CD14-positive monocyte (primary cell): ENCODE measurements at regions not wholly inside any gene's neighbourhood (a gene's known extent, or its start where the extent isn't known, plus 50 kb on each side); places are given as distances from the start of the nearest gene placed in this dataset.
"Not testable (repeated sequence)": the region's sequence is repeated elsewhere in the genome, so short reads cannot be mapped to it uniquely, and the experiment has no call there.

Experiments used
- DNase-seq, 3 donors: peaks; one replicate each; pipeline ENCODE4 v3.0.0-alpha.2; 2011 to 2022
- H2AFZ ChIP-seq: 2 replicates; pipeline ENCODE4 v1.6.0; 2012; ENCODE audit warnings: mild to moderate bottlenecking, low read depth, low read length, inconsistent platforms; ENCODE audit not compliant: insufficient read depth, poor library complexity, severe bottlenecking
- H3K27ac ChIP-seq, 2 donors: 1 replicate in 1 of 2; 2 replicates in 1 of 2; pipeline ENCODE4 v1.5.1; 2012 to 2013; ENCODE audit warnings: low read length in 2 of 2, control low read depth in 1 of 2, inconsistent platforms in 1 of 2, low read depth in 1 of 2, mild to moderate bottlenecking in 1 of 2
- H3K27me3 ChIP-seq, 2 donors: one replicate each; pipeline versions ENCODE4 v1.6.0 to v1.6.1; 2011 to 2013; ENCODE audit warnings: low read length in 2 of 2; ENCODE audit not compliant: control insufficient read depth in 2 of 2, insufficient read depth in 2 of 2
- H3K36me3 ChIP-seq, 2 donors: replicated peaks in 1 of 2; 1 replicate in 1 of 2; 2 replicates in 1 of 2; pipeline versions ENCODE4 v1.5.1 to v1.6.1; 2012 to 2013; ENCODE audit warnings: low read length in 2 of 2, control low read depth in 1 of 2, inconsistent platforms in 1 of 2, mild to moderate bottlenecking in 1 of 2; ENCODE audit not compliant: insufficient read depth in 2 of 2, control insufficient read depth in 1 of 2
- H3K4me1 ChIP-seq, 2 donors: 1 replicate in 1 of 2; 2 replicates in 1 of 2; pipeline versions ENCODE4 v1.5.1 to v1.6.1; 2012 to 2013; ENCODE audit warnings: low read length in 2 of 2, control low read depth in 1 of 2, inconsistent platforms in 1 of 2, mild to moderate bottlenecking in 1 of 2, moderate library complexity in 1 of 2; ENCODE audit not compliant: insufficient read depth in 2 of 2, control insufficient read depth in 1 of 2
- H3K4me2 ChIP-seq: replicated peaks from 2 replicates; pipeline ENCODE3; 2012; ENCODE audit warnings: low read length, moderate library complexity, mild to moderate bottlenecking; ENCODE audit not compliant: poor library complexity, severe bottlenecking; ENCODE audit errors: extremely low read depth
- H3K4me3 ChIP-seq, 3 experiments: fragments of 200-600 bp in 1 of 3; sonication (generic) in 1 of 3; replicated peaks in 1 of 3; 1 replicate in 2 of 3; 2 replicates in 1 of 3; pipeline ENCODE4 v1.5.1; 2011 to 2013; ENCODE audit warnings: low read length in 3 of 3, mild to moderate bottlenecking in 3 of 3, control low read depth in 2 of 3, low read depth in 2 of 3, inconsistent platforms in 1 of 3, moderate library complexity in 1 of 3
- H3K79me2 ChIP-seq: 2 replicates; pipeline ENCODE4 v1.6.0; 2012; ENCODE audit warnings: mild to moderate bottlenecking, control low read depth, inconsistent platforms, low read length, moderate library complexity; ENCODE audit not compliant: insufficient read depth
- H3K9ac ChIP-seq: 2 replicates; pipeline ENCODE4 v1.6.0; 2017; ENCODE audit warnings: low read length, mild to moderate bottlenecking; ENCODE audit not compliant: insufficient read depth, poor library complexity, severe bottlenecking
- H3K9me3 ChIP-seq, 2 donors: replicated peaks in 1 of 2; 1 replicate in 1 of 2; 2 replicates in 1 of 2; pipeline versions ENCODE4 v1.5.1 to v1.6.1; 2012 to 2013; ENCODE audit warnings: low read length in 2 of 2, control low read depth in 1 of 2; ENCODE audit not compliant: control insufficient read depth in 1 of 2, insufficient read depth in 1 of 2
- H4K20me1 ChIP-seq: 2 replicates; pipeline ENCODE4 v1.6.0; 2012; ENCODE audit warnings: mild to moderate bottlenecking, low read length, control low read depth, moderate library complexity; ENCODE audit not compliant: insufficient read depth
- H3K27ac Mint-ChIP-seq, 7 donors: one replicate each; pipeline ENCODE4 v1.8.0; 2020; ENCODE audit warnings: mild to moderate bottlenecking in 7 of 7, mixed read lengths in 7 of 7, moderate library complexity in 6 of 7, inconsistent platforms in 2 of 7
- H3K27me3 Mint-ChIP-seq, 3 donors: one replicate each; pipeline ENCODE4 v1.8.0; 2021 to 2022; ENCODE audit warnings: low read depth in 3 of 3, mild to moderate bottlenecking in 3 of 3, mixed read lengths in 3 of 3, moderate library complexity in 3 of 3, inconsistent platforms in 1 of 3
- H3K36me3 Mint-ChIP-seq, 2 donors: one replicate each; pipeline ENCODE4 v1.8.0; 2020; ENCODE audit warnings: mixed read lengths in 2 of 2, inconsistent platforms in 1 of 2, mild to moderate bottlenecking in 1 of 2
- H3K4me1 Mint-ChIP-seq: one replicate; pipeline ENCODE4 v1.8.0; 2020; ENCODE audit warnings: mild to moderate bottlenecking, mixed read lengths
- H3K4me3 Mint-ChIP-seq, 2 donors: one replicate each; pipeline ENCODE4 v1.8.0; 2020; ENCODE audit warnings: mild to moderate bottlenecking in 2 of 2, mixed read lengths in 2 of 2, moderate library complexity in 1 of 2
- H3K9me3 Mint-ChIP-seq, 7 donors: one replicate each; pipeline ENCODE4 v1.8.0; 2020 to 2022; ENCODE audit warnings: mixed read lengths in 7 of 7, mild to moderate bottlenecking in 6 of 7, moderate library complexity in 6 of 7, inconsistent platforms in 2 of 7
- CTCF ChIP-seq: fragments of 200-600 bp; IDR thresholded peaks from one replicate; pipeline ENCODE4 v1.8.0; 2022; ENCODE audit warnings: antibody characterized with exemption, mild to moderate bottlenecking
- WGBS: methylation state at CpG from one replicate; pipeline ENCODE4 v1.1.5; 2013; ENCODE audit warnings: missing lambda C conversion rate; ENCODE audit not compliant: insufficient coverage; 5-methylcytosine and 5-hydroxymethylcytosine counted together
- intact Hi-C, 2 donors: fragments of 100-400 bp; cut with micrococcal nuclease; formaldehyde crosslinking; loops; one replicate each; pipeline versions ENCODE4 v1.15.0 to v1.15.1; 2023

GRCh38 chr14:71165121-71166031 is 258.1 kb downstream of the PCNX1 start:
- peaks cover 0 to 22% (median 3%) of the 10 kb centered on the region in 3 donors for H3K27me3 Mint-ChIP-seq
- no peak for DNase-seq
- peak overlapping the region; percentile 62 to 71 for H3K4me3 Mint-ChIP-seq
- H3K9ac ChIP-seq: peak overlapping the region; percentile 18
- peak overlapping the region in 1 of 7 donors; percentile 43 for H3K27ac Mint-ChIP-seq
- peaks cover 27 to 33% of the 10 kb centered on the region in 2 donors for H3K4me1 ChIP-seq
- WGBS: 20% methylated on average over 2 of the region's 15 CpGs
- no peak overlapping the region for H3K27ac ChIP-seq
- H3K9me3 Mint-ChIP-seq: peaks cover 3 to 11% (median 7%) of the 10 kb centered on the region in 7 donors
- H3K4me1 Mint-ChIP-seq: peaks cover 49% of the 10 kb centered on the region
- intact Hi-C loops: no loop called here
- no peaks in the 10 kb centered on the region for H3K36me3 ChIP-seq
- H4K20me1 ChIP-seq: no peaks in the 10 kb centered on the region
- H3K9me3 ChIP-seq: no peaks in the 10 kb centered on the region
- H3K4me2 ChIP-seq: peak overlapping the region; percentile 31
- TF ChIP-seq CTCF: no peak
- H3K4me3 ChIP-seq: peak overlapping the region in 1 of 3 experiments; percentile 18
- no peaks in the 10 kb centered on the region for H3K27me3 ChIP-seq
- H3K36me3 Mint-ChIP-seq: no peaks in the 10 kb centered on the region
- peak overlapping the region; percentile 54 for H2AFZ ChIP-seq
- no peaks in the 10 kb centered on the region for H3K79me2 ChIP-seq

GRCh38 chr14:71166180-71166837 is 259.1 kb downstream of the PCNX1 start:
- peak overlapping the region; percentile 54 for H2AFZ ChIP-seq
- no peak for DNase-seq
- H3K4me1 Mint-ChIP-seq: peaks cover 49% of the 10 kb centered on the region
- WGBS: no CpG with 5 or more reads among the region's 3 CpGs
- peaks cover 2 to 8% (median 6%) of the 10 kb centered on the region in 7 donors for H3K9me3 Mint-ChIP-seq
- no peak overlapping the region for H3K27ac ChIP-seq
- H3K27me3 ChIP-seq: no peaks in the 10 kb centered on the region
- no peaks in the 10 kb centered on the region for H4K20me1 ChIP-seq
- H3K9ac ChIP-seq: no peak overlapping the region
- no peak overlapping the region for H3K4me2 ChIP-seq
- H3K4me1 ChIP-seq: peaks cover 27 to 33% of the 10 kb centered on the region in 2 donors
- no peaks in the 10 kb centered on the region for H3K36me3 Mint-ChIP-seq
- intact Hi-C loops: no loop called here
- peak overlapping the region in 2 of 7 donors; percentile 10 to 48 for H3K27ac Mint-ChIP-seq
- peak; percentile 37 for TF ChIP-seq CTCF
- no peaks in the 10 kb centered on the region for H3K36me3 ChIP-seq
- H3K27me3 Mint-ChIP-seq: peaks cover 0 to 24% (median 3%) of the 10 kb centered on the region in 3 donors
- H3K79me2 ChIP-seq: no peaks in the 10 kb centered on the region
- H3K9me3 ChIP-seq: no peaks in the 10 kb centered on the region
- peak overlapping the region in 1 of 2 donors; percentile 19 for H3K4me3 Mint-ChIP-seq
- no peak overlapping the region for H3K4me3 ChIP-seq

GRCh38 chr14:71167325-71167950 is 260.2 kb downstream of the PCNX1 start:
- H3K4me3 Mint-ChIP-seq, H3K36me3 Mint-ChIP-seq: not testable (repeated sequence)
- 98% methylated on average over 29 of the region's 48 CpGs for WGBS

More at GRCh38 chr14:71167325-71167950, 260.2 kb downstream of the PCNX1 start:
- H3K79me2 ChIP-seq, H4K20me1 ChIP-seq, H3K4me2 ChIP-seq, H2AFZ ChIP-seq, H3K9ac ChIP-seq, H3K27ac Mint-ChIP-seq, intact Hi-C loops, H3K27ac ChIP-seq, H3K36me3 ChIP-seq, H3K9me3 Mint-ChIP-seq, H3K27me3 ChIP-seq, H3K4me3 ChIP-seq, H3K9me3 ChIP-seq, DNase-seq: not testable (repeated sequence)
- Mint-ChIP-seq H3K27me3 (peaks cover 0 to 24% (median 3%) of the 10 kb centered on the region in 3 donors), H3K4me1 (peaks cover 49% of the 10 kb centered on the region)
- peaks cover 27 to 33% of the 10 kb centered on the region in 2 donors for H3K4me1 ChIP-seq
